NCI-H2029 treated with DMSO at 0.1 percent for 48 hours (cell line): ENCODE measurements at regions not wholly inside any gene's neighbourhood (a gene's known extent, or its start where the extent isn't known, plus 50 kb on each side); places are given as distances from the start of the nearest gene placed in this dataset.
"Not testable (repeated sequence)": the region's sequence is repeated elsewhere in the genome, so short reads cannot be mapped to it uniquely, and the experiment has no call there.

Experiments
- DNase-seq: peaks from one replicate; lab custom pipeline; 2025; lab: John Stamatoyannopoulos, UW

DNA sequence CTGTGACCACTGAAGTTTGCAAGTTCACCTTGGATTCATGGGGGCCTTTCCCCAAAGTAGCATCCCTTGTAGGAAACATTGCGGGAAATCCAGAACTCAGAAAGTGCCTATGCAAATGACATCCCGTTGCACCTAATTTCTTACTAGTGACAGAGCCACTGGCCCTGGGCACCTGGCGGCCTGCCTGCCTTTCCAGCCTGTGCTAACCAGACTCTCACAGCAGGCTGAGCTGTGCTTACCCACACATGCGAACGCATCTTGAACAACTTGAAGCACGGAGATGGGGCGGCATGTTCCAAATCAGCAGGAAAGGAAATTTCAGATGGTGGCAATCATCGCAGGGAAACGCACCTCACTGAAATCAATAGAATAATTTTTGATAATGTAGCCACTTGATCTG lies 405.8 kb downstream of the TMEM182 start:
- DNase-seq: no peak

- DNase-seq: no peak
Observed at GRCh38 chr2:103169861-103170260, 408.0 kb downstream of the TMEM182 start.

DNA sequence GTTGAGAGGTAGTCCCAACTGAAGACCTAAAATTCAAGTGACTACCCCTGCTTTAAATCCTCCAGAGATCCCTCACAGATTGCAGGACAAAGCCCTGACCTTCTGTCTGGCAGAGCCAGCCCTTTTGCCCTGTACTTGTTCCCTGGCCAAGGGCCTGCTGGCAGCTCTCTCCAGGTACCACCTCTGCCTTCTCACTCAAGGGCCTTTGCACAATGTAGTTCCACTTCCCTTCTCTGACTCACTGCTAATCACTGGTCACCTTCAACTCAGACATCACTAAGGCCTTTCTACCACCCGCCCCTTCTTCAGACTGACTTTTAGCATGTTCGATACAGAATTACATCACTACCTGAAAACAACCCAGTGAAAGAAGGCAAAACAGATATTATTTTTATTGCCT lies 411.0 kb downstream of the TMEM182 start:
- DNase-seq: no peak

GRCh38 chr2:103174711-103175110 lies 412.9 kb downstream of the TMEM182 start:
- no peak for DNase-seq

- no peak for DNase-seq
Observed at GRCh38 chr2:103176294-103176915, 414.6 kb downstream of the TMEM182 start.

DNA sequence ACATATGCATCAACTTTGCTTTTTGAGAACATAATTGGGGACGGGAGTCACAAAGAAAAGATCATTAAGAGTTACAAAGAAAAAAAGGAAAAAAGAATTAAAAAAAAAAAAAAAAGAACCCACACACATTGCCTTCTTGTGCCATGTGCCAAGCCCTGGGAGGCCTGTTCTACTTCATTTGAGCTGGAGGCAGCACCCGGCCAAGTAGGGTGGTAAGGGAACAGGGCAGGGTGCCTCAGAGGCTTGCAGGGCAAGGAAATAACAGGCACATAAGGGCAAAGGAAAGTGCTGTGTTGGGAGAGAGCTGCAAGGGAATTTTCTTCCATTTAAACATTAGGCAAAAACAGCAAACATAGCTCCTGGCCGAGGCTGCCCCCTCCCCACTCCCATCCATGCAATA lies 418.0 kb downstream of the TMEM182 start:
- no peak for DNase-seq

DNA sequence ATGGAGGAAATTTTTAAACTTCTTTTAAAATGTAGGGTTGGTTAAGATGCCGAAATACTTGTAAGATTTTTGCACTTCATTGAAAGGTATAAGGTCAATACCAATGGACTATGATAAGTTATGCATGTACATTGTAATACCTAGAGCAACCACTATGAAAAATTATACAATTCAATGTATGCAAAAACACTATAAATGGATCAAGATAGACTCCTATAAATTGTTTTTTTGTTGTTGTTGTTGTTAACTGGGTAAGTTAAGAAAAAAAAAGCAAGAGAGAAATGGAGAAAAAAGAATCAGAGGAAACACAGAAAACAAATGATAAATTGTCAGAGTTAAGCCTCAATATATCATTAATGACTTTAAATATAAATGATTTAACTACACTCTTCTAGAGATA lies 421.2 kb downstream of the TMEM182 start:
- no peak for DNase-seq

GRCh38 chr2:103196802-103197201 lies 435.0 kb downstream of the TMEM182 start:
- DNase-seq: no peak

GRCh38 chr2:103200774-103201173 lies 438.9 kb downstream of the TMEM182 start:
- DNase-seq: not testable (repeated sequence)

DNA sequence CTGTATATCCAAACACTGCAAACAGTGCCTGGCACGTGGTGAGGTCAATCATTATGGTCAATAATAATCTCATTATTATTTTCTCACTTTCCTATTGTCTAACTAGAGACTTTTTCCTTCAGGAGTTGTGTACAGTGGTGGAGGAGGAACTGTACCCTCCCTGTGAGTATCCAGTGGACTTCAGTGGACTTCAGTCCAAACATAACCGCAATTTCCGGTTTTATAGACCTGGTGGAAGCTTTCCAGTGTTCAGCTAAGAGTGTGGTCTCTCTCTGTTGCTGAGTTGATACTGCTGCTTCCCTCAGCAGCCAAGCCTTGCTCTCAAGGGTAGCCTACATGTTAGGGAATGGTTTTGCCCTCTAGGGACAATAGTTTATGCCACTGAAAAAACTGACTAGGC lies 447.1 kb downstream of the TMEM182 start:
- DNase-seq: no peak

- no peak for DNase-seq
Observed at GRCh38 chr2:103213028-103213542, 451.3 kb downstream of the TMEM182 start.

DNA sequence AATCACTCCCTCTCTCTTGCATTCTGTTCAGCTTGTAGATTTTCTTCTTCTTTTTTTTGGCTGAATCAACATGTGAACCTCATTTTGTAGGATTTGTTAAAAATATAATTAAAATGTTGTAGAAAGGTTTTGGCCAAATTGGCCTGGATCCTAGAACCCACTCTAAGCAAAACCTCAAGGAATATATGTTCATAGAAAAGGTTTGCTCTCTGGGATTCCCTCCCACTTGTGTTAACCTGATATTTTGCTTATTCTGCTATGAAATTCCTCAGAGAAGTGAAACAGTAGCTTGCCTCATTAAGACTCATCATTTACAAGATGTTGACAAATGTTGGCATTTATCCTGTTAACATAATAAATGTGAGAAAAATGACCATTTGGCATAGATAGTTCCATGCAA lies 456.7 kb downstream of the TMEM182 start:
- no peak for DNase-seq

- no peak for DNase-seq
Observed at GRCh38 chr2:103219398-103219797, 457.6 kb downstream of the TMEM182 start.

- DNase-seq: no peak
Observed at GRCh38 chr2:103222969-103223368, 461.1 kb downstream of the TMEM182 start.

GRCh38 chr2:103230796-103231195 lies 469.0 kb downstream of the TMEM182 start:
- no peak for DNase-seq

DNA sequence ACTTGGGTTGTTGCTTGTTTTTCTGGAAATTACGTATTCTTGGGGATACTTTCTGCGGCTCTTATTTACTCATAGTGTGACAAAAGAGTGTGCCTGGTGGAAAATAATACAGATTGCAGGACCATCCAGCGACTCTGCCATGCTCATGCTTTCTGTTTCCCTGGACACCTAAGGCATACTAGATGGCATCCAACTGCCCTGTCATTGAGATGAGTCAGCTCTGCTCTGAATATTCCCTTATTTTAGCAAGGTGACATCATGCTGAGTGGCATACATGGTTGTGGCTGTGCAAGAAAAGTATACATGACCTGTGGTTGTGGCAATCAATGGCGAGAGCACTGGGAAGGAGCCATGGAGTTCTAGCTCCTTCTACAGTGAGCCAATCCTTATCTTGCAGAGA lies 471.0 kb downstream of the TMEM182 start:
- DNase-seq: no peak

DNA sequence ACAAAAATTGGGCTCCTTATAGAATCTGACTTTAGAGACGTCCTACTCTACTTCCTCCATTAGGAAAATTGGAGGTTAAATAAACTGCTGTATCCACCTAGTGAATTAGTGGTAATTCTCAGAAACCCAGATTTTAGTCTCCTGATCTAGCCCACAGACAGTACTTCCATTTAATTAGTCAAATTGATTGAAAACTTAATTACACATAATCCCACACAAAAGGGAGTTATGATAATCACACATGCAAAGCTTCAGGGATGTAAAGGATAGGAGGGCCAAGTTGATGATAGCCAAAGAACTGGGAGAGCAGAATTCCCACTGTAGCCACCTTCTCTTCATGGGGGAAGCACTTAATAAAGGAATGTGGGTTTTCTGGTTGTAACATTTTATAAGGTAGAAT lies 471.9 kb downstream of the TMEM182 start:
- DNase-seq: no peak

DNA sequence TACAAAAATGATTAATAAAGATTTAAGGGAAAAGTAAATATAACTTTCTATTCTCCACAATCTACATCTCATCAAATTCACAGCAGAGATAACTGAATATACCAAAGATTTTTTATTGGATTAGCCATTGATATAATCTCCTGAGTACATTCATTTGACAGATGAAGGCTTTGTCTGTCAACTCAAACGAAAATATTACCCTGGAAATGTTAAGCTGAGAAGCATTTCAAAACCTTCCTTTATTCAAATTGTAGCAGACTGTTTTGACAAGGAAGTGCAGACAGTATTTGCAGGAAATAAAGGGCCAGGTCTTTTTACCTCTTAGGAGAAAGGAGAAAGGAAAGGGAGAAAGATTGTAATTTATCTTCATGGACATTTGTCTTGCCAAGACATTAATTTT lies 473.5 kb downstream of the TMEM182 start:
- no peak for DNase-seq

GRCh38 chr2:103249462-103249861 lies 487.6 kb downstream of the TMEM182 start:
- DNase-seq: no peak

DNA sequence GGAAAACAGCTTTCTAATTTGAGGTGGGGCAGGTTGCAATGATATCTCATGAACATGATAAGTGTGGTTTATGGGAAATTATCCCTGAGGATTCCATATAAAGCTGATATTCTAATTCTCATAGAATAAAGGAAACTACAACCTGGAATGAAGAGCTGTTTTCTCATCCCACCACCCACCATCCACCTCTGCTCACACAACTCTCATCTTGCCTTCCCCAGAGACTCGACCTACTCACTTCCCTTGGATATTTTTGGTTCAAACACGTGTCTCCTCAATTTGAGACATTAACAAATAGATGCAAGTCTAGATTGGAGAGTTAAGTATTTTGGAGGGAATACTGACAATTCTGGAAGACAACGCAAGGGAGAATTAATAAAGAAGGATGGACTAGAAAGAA lies 490.9 kb downstream of the TMEM182 start:
- no peak for DNase-seq

- DNase-seq: no peak
Observed at GRCh38 chr2:103254611-103255010, 492.8 kb downstream of the TMEM182 start.

- no peak for DNase-seq
Observed at GRCh38 chr2:103264058-103264768, 502.4 kb downstream of the TMEM182 start.

- DNase-seq: no peak
Observed at GRCh38 chr2:103265521-103265920, 503.7 kb downstream of the TMEM182 start.
